KMS-11 (cell line): ENCODE measurements at regions not wholly inside any gene's neighbourhood (a gene's known extent, or its start where the extent isn't known, plus 50 kb on each side); places are given as distances from the start of the nearest gene placed in this dataset.
"Not testable (repeated sequence)": the region's sequence is repeated elsewhere in the genome, so short reads cannot be mapped to it uniquely, and the experiment has no call there.

ENCODE experiments used
- H2AFZ ChIP-seq: fragments of 200-600 bp; sonication (generic); 2 replicates; pipeline ENCODE4 v1.6.1; 2016; ENCODE audit warnings: antibody characterized with exemption, mixed run types, low read depth
- H3K27ac ChIP-seq: fragments of 200-600 bp; sonication (generic); 2 replicates; pipeline ENCODE4 v1.6.1; 2016; ENCODE audit warnings: mild to moderate bottlenecking, mixed run types
- H3K27me3 ChIP-seq: fragments of 200-600 bp; sonication (generic); 2 replicates; pipeline ENCODE4 v1.6.1; 2017; ENCODE audit warnings: mild to moderate bottlenecking, low read depth, mixed run types, moderate library complexity; ENCODE audit not compliant: insufficient read depth
- H3K36me3 ChIP-seq: fragments of 200-600 bp; sonication (generic); 2 replicates; pipeline ENCODE4 v1.6.1; 2017; ENCODE audit warnings: mild to moderate bottlenecking, mixed run types; ENCODE audit not compliant: insufficient read depth
- H3K4me1 ChIP-seq: fragments of 200-600 bp; sonication (generic); 2 replicates; pipeline ENCODE4 v1.6.1; 2016; ENCODE audit warnings: mild to moderate bottlenecking, low read depth, mixed run types; ENCODE audit not compliant: poor library complexity, severe bottlenecking
- H3K4me2 ChIP-seq: fragments of 200-600 bp; sonication (generic); 2 replicates; pipeline ENCODE4 v1.7.0; 2016; ENCODE audit warnings: mild to moderate bottlenecking, mixed run types
- H3K4me3 ChIP-seq: fragments of 200-600 bp; sonication (generic); IDR thresholded peaks from 2 replicates; pipeline ENCODE4 v1.6.1; 2017; ENCODE audit warnings: low read depth, low read length, mixed read lengths; ENCODE audit not compliant: insufficient read depth
- H3K79me2 ChIP-seq: fragments of 200-600 bp; sonication (generic); 2 replicates; pipeline ENCODE4 v1.6.1; 2016; ENCODE audit warnings: low read depth, mixed run types; ENCODE audit not compliant: insufficient read depth
- H3K9ac ChIP-seq: fragments of 200-600 bp; sonication (generic); 2 replicates; pipeline ENCODE4 v1.6.1; 2016; ENCODE audit warnings: mild to moderate bottlenecking, mixed run types
- H4K20me1 ChIP-seq: fragments of 200-600 bp; sonication (generic); 2 replicates; pipeline ENCODE4 v1.6.1; 2016; ENCODE audit warnings: mild to moderate bottlenecking, mixed run types; ENCODE audit not compliant: insufficient read depth
- CTCF ChIP-seq: fragments of 200-600 bp; sonication (generic); conservative IDR thresholded peaks from 2 replicates; pipeline ENCODE4 v1.6.1; 2017; ENCODE audit warnings: low read depth, mild to moderate bottlenecking, antibody characterized with exemption, low read length, moderate library complexity, mixed read lengths

DNA sequence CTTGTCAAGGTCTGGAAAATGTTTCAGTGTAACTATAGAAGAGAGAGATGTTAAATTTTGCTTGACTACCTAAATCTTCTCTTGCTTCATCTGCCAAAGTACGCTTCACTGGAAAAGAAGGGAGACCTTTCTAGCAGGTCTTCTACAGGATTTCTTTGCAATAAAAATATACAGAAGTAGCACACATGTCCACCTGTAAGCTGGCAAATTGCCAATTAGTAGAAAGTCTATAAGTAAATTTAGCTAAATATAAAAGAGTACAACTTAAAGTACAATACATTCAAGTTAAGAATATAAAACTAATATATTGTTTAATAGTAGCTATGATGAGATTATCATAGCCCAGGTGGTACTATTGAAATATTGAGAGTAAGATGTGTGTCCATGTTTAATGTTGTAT is 128.5 kb upstream of the EDNRB start:
- no peak overlapping the region for H3K4me2 ChIP-seq
- H2AFZ ChIP-seq: no peak overlapping the region
- H3K79me2 ChIP-seq: no peaks in the 10 kb centered on the region
- no peak overlapping the region for H3K9ac ChIP-seq
- no peaks in the 10 kb centered on the region for H4K20me1 ChIP-seq
- H3K4me3 ChIP-seq: no peak overlapping the region
- H3K4me1 ChIP-seq: no peaks in the 10 kb centered on the region
- no peaks in the 10 kb centered on the region for H3K27me3 ChIP-seq
- no peaks in the 10 kb centered on the region for H3K36me3 ChIP-seq
- TF ChIP-seq CTCF: no peak
- H3K27ac ChIP-seq: no peak overlapping the region

GRCh38 chr13:78046331-78046730 is 127.7 kb upstream of the EDNRB start:
- TF ChIP-seq CTCF: no peak
- Histone ChIP-seq H3K36me3 (no peaks in the 10 kb centered on the region), H3K4me1 (no peaks in the 10 kb centered on the region), H3K27ac (no peak overlapping the region), H2AFZ (no peak overlapping the region), H3K4me3 (no peak overlapping the region), H3K27me3 (no peaks in the 10 kb centered on the region), H3K79me2 (no peaks in the 10 kb centered on the region), H3K4me2 (no peak overlapping the region), H3K9ac (no peak overlapping the region), H4K20me1 (no peaks in the 10 kb centered on the region)

DNA sequence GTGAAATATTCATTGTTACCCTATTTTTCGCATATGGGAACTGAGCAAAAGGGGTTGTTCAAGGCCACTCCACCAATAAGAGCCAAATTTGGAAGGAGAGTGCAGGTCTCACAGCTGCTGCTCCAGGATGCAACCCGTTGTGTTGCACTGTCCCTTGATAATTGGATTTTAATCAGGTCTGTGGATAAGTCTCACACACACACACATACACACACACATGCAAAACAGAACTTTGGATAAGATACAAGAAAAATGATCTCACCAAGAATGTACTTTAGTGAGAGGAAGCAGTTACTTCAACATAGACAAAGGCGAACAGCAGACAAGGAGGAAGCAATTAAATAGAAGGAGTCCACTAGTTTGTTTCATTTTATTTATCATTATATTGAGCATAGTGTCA is 127.3 kb upstream of the EDNRB start:
- Histone ChIP-seq H3K79me2 (no peaks in the 10 kb centered on the region), H3K4me1 (no peaks in the 10 kb centered on the region), H3K4me2 (no peak overlapping the region), H2AFZ (no peak overlapping the region), H3K27me3 (no peaks in the 10 kb centered on the region), H3K27ac (no peak overlapping the region), H3K9ac (no peak overlapping the region), H4K20me1 (no peaks in the 10 kb centered on the region), H3K4me3 (no peak overlapping the region), H3K36me3 (no peaks in the 10 kb centered on the region)
- no peak for TF ChIP-seq CTCF

DNA sequence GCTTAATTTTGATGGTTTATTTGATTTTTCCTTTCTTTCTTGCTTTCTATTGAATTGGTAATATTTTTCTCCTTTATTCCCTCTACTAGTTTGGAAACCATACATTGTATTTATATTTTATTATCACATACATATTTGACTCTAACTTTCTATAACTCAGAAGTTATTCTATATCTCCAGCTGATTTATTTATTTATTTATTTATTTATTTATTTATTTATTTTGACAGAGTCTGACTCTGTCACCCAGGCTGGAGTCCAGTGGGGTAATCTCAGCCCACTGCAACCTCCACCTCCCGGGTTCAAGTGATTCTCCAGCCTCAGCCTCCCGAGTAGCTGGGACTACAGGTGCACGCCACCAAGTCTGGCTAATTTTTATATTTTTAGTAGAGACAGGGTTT is 122.7 kb upstream of the EDNRB start:
- H3K4me1 ChIP-seq, H3K4me3 ChIP-seq: not testable (repeated sequence)

GRCh38 chr13:78040205-78040830 is 121.7 kb upstream of the EDNRB start:
- no peak overlapping the region for H3K27ac ChIP-seq
- no peak overlapping the region for H3K9ac ChIP-seq
- TF ChIP-seq CTCF: no peak
- no peak overlapping the region for H3K4me2 ChIP-seq
- H3K4me3 ChIP-seq: no peak overlapping the region
- H2AFZ ChIP-seq: no peak overlapping the region
- no peaks in the 10 kb centered on the region for H3K4me1 ChIP-seq
- no peaks in the 10 kb centered on the region for H4K20me1 ChIP-seq
- no peaks in the 10 kb centered on the region for H3K27me3 ChIP-seq
- no peaks in the 10 kb centered on the region; the same call in 1 of the 2 replicates for H3K36me3 ChIP-seq
- H3K79me2 ChIP-seq: no peaks in the 10 kb centered on the region

More for the DNA sequence above, 122.7 kb upstream of the EDNRB start:
- not testable (repeated sequence) for H3K27me3 ChIP-seq, H2AFZ ChIP-seq, H3K79me2 ChIP-seq, H3K4me2 ChIP-seq, H3K9ac ChIP-seq, H3K36me3 ChIP-seq, H4K20me1 ChIP-seq, H3K27ac ChIP-seq
